Cerebellar cortex (tissue), 1 donor: ENCODE measurements at regions not wholly inside any gene's neighbourhood (a gene's known extent, or its start where the extent isn't known, plus 50 kb on each side); places are given as distances from the start of the nearest gene placed in this dataset.
A peak's percentile ranks its signal among the peaks of the same experiment; 100 is the strongest.

Source experiments
- DNase-seq: peaks from one replicate; pipeline ENCODE4 v3.0.0-alpha.2; 2015; ENCODE audit warnings: low spot score

DNA sequence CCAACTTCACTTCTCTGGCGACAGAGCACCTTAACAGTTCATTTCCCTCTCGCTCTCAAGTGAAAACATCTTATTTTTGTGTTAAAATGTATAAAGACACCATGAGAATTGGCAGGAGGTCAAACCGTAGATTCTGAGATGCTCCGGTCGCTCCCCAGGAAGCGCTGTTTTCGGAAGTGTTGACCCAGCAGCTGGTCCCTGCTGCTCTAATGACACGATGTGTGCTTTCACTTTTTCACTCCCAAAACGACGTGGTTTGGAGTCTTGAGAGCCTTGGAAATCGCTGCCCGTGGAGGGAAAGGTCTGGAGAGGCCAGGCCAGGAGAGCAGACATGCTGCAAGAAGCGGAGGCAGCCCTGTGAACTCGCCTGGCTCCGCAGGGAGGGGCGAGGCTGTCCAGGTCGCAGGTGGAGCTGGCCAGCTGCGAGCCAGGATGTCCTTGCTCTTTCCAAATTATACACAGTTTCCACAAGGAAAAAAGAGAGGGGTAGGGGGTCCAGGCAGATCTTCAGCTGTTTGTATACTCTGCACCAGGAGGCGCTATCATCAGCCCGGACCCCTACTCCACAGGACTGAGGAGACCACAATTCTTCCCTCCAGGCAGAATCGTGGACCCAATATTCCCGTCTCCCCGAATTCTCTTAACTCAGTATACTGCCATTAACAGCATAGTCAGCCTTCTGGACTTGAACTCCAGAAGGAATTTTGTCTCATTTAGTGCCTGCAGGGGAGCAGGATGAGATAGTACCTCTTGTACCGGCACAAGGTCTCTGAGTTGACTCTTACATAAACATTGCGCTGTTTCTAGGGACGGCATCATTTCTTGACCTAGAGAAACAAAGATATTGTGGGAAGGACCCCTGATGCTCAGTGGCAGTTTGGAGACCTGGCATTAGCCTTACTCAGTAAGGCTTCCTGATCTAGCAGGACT, 248.6 kb upstream of the ANKRD55 start:
- peak; percentile 63 for DNase-seq

DNA sequence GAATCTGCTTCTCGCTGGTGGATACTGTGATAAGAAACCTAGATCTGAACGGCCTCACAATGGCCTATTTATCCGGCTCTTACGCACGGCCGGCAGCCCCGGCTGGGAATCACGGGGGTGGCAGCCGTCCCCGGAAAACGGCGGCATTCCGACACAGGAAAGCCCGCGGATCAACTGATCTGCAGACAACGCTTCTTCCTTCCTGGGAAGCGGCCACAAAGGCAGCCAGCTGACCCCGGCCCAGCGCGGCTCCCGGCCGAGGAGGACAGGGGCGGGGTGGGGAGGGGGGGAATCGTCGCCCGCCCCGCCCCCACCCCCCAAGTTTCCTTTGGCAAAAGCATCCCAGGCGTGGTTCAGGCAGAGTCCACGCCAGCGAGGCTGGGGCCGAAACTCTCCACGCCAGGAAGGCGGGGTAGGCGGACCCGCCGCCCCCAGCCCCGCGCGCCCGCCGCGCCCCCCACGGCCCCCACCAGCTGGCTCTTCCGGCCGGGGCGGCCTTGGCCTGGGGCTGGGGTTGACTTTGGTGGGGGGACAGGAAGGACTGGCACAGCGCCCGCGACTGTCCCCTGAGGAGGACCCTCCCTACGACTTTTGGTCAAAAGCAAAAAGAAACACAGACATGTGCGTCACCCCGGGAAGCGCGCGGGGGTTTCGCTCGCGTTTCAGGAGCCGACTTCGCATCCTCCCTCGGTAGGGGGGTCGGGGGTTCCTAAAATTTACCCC, 247.7 kb upstream of the ANKRD55 start:
- DNase-seq: peak; percentile 66

DNA sequence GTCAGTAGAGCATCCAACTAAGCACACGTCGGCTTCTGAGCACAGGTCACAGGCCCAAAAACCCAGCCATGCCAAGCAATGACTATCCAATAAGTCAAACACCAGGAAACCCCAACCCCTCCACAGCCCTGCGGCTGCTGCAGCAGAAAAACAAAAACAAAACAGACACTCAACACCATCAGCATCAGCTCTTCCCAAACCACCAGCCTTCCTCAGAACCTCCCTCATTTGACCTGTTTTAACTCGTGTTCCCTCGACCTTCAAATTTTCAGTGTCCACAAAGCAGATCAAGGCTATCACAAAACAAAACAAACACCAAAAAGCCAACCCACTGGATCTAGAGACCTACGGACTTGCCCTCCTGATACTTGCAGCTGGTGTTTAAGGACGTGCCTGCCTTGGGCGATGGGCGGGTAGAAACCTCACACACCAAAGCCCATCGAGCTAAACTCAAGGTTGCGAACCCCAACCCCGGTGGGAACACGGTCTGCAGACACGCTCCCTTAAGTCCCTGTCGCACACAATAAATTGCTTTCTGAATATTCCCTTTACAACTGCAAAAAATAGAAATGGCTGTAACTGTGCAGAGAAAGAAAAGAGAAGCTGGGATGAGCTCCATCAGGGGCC, 247.1 kb upstream of the ANKRD55 start:
- peak; percentile 44 for DNase-seq

DNA sequence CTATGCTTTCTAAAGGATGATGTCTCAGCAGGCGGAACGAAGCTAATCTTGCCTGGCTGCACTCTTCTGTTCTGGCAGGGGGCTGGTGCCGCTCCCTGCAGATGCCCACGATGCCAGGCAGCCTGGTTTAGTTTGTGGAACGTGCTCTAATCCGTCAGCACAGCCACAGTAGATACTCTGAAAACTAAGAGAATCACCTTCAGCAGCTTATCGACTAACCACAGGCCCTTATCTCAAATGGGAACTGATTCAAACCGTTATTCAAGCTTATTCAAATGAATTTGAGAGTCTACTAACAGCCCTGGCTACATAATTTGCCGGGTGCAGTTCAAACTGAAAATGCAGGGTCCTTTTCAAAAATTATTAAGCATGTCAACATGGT, 246.6 kb upstream of the ANKRD55 start:
- peak; percentile 80 for DNase-seq

DNA sequence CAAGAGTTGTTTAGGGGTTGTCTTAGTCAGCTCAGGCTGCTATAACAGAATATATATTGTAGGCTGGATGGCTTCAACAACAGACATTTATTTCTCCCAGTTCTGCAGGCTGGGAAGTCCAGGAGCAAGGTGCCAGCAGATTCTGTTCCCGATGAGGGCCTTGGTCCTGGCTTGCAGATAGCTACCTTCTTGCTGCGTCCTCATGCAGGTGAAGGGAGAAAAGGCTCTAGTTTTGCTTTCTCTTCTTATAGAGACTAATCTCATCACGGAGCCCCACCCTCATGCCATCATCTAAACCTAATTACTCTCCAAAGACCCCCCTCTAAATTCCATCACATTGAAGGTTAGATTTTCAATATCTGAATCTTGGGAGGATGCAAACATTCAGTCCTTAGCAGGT, 246.0 kb upstream of the ANKRD55 start:
- DNase-seq: peak; percentile 66

DNA sequence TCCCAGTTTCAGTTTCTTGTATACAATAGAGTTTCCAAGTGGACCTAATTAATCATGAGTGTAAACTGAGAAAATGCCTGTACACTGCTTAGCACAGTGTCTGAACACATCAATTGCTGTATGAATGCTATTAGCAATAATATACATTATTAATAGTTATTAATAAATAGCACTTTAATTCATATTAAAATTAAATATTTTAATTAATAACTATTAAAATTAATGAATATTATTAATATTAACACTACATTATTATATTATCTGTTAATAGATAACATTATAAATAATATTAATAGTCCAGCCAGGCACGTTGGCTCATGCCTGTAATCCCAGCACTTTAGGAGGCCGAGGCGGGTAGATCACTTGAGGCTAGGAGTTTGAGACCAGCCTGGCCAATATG, 244.9 kb upstream of the ANKRD55 start:
- DNase-seq: no peak

DNA sequence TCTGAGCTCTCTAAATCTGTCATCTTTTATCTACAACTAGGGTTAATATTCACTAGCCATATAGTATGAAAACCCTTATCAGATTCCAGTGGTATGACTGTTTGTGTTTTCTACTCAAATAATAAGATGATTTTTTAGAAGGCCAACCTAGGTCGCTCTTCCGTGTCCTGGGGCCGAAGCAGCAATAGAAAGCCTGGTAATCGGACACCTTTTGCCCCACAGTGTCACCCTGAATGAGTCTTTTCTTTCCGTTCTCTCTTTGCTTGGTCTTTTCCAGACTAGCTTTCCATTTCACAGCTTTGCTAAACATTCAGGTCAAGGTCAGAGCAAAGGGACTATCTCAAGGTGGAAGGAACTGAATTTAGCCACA, 243.3 kb upstream of the ANKRD55 start:
- DNase-seq: no peak

DNA sequence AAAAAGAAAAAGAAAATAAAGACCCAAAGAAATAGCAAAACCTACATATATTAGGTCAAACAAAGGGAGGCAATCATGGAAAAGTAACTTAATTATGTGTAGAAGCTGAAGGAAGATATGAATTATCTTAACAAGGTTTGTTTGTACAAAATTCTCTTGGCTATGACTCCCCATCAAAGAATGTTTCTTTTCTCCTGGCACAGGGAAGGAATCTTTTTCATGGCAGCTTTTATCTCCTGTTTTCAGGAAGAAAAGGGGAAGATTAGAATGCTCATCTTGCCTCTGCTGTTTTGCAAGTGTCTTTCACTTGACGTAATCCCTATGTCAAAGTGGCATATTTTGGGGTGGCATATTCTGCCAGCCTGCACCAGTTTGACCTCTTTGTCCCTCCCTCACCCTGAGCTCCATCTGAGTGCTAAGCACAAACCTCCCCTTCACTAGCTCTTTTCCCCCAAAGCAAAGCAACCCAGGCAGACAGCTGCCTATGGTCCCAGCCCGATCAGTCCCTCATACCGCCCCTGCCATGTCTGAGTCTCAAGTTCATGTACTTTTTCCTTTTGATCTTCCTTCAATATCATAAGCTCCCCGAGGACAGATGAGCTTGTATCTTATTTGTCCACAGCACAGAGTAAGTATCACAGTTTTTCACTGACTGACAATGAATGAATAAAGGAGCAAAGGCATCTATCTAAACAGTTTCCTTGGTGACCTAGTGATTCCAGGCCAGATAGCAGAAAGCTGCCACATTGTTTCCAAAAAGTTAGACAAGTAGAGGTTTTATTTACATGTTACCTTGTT, 242.8 kb upstream of the ANKRD55 start:
- no peak for DNase-seq

DNA sequence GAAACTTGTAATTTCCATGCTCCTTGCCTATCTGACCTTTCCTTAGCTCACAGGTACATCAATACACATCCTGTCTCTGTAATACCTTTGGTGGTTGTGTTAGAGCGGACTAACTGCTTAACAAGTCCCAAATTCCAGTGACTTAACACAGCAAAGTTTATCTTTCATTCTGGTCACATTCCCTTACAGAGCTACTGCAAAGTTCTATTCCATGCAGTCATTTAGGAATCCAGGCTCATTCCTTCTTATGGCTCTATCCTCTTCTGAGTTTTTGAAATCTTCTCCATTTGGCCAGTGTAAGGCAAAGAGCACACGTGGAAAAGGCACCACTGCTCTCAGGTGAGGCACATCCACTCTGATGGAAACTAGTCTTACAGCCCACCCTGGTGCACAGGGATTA, 238.6 kb upstream of the ANKRD55 start:
- no peak for DNase-seq

DNA sequence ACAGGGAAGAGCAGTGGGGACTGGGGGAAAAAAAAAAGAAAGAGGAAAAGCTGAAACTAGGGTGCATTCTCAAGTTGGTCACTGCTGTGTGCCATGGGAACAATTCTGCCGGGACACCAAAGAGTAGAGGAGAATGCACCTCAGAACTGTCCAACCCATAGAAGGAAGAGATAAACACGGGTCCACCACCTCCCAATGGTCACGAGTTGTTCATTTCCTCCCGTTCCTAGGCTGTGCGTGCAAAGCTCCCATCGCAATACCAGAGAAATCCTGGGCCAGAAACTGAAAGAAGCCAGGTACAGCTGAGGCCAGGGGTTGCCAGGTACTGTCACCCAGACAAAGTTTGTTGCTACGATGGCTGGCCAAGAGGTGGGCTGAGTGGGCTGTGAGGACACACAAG, 236.9 kb upstream of the ANKRD55 start:
- DNase-seq: no peak

DNA sequence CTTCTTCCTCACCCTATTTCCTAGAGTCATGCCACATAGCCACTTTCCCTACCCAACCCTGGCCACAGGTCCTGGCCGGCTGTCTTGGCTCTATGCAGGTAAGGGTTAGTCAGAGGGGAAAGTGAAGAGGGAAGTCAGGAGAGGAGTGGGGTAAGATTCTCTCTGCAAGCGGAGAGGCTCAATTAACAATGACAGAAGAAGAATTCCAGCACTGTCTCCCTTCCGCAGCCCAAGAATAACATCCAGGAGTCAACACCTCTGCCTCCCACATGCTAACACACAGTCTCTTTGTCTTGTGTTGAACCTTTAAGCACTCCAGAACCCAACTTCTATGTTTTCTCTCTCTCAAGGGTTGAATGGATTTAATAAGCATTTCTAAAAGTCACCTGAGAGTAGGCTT, 235.1 kb upstream of the ANKRD55 start:
- DNase-seq: no peak

DNA sequence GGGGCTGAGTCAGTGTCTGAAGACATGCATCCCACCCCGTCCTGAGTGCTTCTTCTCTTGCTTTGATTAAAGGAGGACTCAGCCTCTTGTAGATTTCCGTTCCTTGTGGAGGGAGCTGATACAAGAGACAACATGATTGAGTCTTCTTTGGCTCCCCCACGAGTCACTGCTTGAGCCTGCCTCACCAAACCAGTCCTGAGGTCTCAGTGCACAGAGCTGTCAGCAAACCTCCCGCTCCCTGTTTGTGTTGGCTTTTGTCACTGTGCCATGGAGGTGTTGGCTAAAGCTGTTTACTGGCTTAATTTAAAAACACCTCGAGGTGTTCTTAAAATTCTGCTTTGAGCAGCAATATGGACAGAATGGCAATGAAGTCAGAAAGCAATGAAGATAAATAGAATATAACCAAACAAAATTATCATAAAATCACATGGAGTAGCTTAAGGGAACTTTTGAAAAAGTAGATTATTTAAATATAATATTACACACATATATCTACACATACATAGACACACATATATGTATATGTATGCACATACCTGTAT, 234.1 kb upstream of the ANKRD55 start:
- DNase-seq: no peak

DNA sequence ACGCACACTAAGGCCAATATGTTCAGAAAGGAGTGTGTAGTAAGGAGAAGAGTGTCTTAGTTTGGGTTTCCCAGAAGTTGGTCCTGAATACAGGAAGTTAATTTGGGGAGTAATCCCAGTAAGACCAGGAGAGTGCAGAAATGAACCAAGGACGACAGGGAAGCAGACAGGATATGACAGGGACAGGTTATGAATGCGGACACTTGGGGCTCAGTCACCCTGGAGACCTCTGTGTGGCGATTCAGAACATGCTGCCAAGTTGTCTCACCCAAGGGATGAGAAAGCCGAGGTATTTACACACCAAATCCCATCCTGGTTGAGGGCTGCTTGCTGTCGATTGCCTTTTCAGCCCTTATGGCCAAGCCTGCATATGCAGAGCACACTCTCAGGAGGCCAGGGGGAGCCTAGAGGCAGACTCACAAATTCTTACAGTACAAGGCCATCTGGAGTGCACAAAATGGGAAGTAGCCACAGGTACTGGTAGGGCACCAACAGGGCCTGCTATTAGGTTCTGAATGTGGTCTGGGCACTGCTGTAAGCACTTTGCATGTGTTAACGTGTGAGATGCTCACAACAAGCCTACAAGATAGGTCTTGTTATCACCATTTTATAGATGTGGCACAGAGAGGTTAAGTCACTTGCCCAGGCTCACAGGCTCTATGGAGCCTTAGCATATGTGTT, 233.1 kb upstream of the ANKRD55 start:
- no peak for DNase-seq

DNA sequence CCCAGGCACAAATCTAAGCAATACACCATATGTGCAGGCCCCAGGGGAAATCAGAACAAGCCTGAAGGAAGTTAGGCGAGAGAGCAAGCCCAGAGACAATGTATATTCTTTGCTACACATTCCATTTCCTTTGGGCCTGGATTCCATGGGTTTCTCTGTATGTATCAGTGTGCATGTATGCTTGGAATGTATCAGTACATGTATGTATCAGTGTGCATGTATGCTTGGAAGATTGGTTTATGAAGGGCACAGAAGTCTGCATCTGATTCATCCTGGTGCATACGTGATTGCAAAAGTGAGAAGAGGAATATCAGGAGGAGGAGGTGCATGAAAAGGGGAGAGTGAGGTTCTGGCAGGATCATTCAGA, 232.6 kb upstream of the ANKRD55 start:
- DNase-seq: no peak

DNA sequence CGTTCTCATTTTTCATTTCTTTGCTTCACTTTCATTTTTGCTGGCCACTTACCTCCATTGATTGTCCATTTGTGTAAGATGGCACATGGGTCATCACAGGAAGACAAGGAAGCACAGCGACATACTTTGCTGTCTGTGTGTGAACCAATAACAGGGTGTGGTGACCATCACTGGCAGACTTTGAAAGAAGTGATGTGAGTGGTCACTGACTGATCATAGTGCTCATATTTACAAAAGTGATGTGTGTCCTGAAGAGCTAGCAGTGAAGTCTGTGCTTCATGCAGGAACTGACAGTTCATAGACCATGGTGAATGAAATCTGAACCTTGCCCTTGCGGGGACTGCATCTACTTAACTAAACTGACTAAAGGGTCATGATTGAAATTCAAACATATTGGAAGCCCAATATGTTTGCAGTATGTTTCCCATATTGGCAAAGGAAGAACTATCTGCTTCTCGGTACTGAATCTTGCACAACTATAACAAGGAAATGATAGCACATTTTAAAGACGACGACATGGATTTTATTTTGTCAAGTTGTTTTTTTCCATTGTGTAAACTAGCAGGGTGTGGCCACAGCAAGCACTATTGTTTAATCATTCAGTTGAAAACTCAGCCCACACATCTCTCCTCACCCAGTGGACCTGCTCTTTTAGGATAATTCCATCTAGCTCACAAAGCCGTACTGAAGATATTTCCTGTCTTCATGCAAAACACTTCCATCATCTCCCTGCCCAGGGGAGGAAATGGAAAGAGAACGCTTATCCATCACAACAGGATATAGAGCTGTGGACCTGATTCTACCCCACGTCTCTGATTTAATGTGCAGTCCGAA, 232.0 kb upstream of the ANKRD55 start:
- DNase-seq: no peak

DNA sequence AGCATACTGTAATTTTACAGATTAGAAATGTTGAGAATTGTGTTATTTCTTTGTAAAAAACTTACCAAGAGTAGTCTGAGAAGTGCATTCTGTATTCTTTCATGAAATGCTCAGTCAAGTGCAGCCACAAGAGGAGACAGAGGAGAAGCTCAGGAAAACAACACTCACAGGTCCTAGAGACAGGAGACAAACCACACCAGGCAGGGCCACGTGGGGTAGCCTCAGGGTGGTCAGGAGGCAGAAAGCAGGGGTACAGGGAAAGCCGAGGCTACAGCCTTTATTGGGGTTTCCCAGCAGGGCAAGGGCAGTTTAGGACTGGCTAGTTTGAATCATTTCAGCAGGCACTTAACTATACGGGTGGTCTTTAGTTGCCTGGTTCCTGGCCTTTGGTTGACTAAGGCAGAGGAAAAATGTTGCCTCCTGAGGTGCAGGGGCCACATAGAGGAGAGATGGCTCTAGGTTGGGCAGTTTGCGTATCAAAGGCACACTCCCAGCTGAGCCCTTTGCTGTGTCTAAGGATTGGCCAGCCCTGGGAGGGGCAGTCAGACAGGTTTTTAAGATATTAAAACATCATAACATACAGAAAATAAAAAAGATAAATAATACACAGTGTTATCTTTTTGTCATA, 230.9 kb upstream of the ANKRD55 start:
- no peak for DNase-seq

DNA sequence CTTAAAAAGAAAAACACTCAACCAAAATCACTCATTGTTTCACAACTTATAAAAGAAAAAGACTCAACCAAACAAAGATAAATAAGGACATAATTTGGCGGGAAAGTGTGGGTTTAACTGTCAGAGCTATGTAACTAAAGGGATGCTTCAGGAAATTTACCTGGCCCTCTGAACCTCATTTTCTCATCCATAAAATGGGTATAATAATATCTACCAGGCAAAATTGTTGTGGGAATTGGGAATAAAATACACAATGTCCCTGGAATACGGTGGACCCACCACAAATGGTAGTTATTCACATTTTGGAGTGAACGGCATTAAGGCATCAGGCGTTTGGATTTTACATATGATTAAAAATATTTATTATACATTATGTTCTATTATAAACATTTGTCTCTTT, 228.5 kb upstream of the ANKRD55 start:
- no peak for DNase-seq

DNA sequence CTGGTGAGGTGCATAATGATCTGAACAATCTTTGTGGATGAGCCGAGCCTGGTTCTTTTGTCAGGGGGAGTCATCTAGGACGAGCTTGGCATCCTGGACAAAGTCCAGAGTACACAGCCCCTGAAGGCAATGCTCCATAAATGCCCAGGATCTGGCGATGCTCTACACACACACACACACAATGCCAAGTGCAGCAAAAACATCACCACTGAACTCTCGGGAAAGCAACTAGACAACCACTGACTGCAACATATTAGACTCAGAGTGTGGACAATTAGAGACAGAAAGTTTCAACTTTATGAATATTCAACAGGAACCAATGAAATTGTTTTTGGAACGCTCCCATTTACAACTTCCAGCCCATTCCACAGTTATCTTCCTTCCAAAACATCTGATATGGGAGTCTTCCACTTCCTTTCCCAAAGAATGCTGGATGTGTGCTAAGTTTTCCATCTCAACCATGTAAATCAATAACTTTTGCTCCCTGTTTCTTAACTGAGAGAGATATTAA, 227.6 kb upstream of the ANKRD55 start:
- DNase-seq: no peak

DNA sequence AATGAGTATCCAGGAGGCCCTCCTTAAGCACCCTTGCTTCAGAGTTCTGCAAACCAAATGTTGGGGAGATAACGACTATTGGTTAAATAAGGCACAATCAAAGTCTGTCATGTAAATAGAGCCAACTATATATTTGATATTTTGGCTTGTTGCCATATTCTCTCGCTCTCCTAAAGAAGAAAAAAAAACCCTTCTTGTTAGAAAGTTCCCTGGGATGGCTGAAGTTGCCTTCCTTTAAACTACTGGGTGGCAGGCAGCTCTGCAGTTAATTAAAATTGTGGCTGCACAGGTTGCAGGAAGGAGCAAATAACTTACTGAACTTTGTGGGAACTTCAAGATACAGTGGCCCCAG, 227.0 kb upstream of the ANKRD55 start:
- no peak for DNase-seq
